IPS DF 6.9 (cell line): ENCODE measurements at regions not wholly inside any gene's neighbourhood (a gene's known extent, or its start where the extent isn't known, plus 50 kb on each side); places are given as distances from the start of the nearest gene placed in this dataset.

ENCODE experiments used
- DNase-seq: peaks from one replicate; pipeline ENCODE4 v3.0.0-alpha.2; 2013; ENCODE audit warnings: low read depth, low spot score
- H3K27ac ChIP-seq: one replicate; pipeline ENCODE4 v1.5.1; 2013; ENCODE audit warnings: low read length, control low read depth
- H3K27me3 ChIP-seq: 2 replicates; pipeline ENCODE4 v1.6.1; 2013; ENCODE audit warnings: mild to moderate bottlenecking, low read length; ENCODE audit not compliant: control insufficient read depth, insufficient read depth
- H3K36me3 ChIP-seq: 2 replicates; pipeline ENCODE4 v1.6.1; 2013; ENCODE audit warnings: low read length; ENCODE audit not compliant: control insufficient read depth, insufficient read depth
- H3K4me1 ChIP-seq: 2 replicates; pipeline ENCODE4 v1.6.1; 2013; ENCODE audit warnings: low read length; ENCODE audit not compliant: control insufficient read depth, insufficient read depth
- H3K4me3 ChIP-seq: 2 replicates; pipeline ENCODE4 v1.5.1; 2013; ENCODE audit warnings: mild to moderate bottlenecking, low read length
- H3K9me3 ChIP-seq: 2 replicates; pipeline ENCODE4 v1.6.1; 2013; ENCODE audit warnings: low read length, inconsistent platforms; ENCODE audit not compliant: control insufficient read depth, insufficient read depth
- WGBS: extraction: QIAGEN DNeasy Blood & Tissue Kit; methylation state at CpG from one replicate; pipeline ENCODE4 v1.1.7; 2013; ENCODE audit warnings: mixed read lengths, missing lambda C conversion rate; ENCODE audit not compliant: insufficient read length, insufficient coverage; 5-methylcytosine and 5-hydroxymethylcytosine counted together

- no peaks in the 10 kb centered on the region for H3K27me3 ChIP-seq
- H3K4me1 ChIP-seq = no peaks in the 10 kb centered on the region
- DNase-seq = no peak
- H3K4me3 ChIP-seq = no peak overlapping the region
- no peaks in the 10 kb centered on the region for H3K9me3 ChIP-seq
- no peak overlapping the region for H3K27ac ChIP-seq
- WGBS = no CpG with 5 or more reads among the region's 4 CpGs
- no peaks in the 10 kb centered on the region for H3K36me3 ChIP-seq
Measured at GRCh38 chr1:238469146-238469631, 578.5 kb upstream of the ZP4 start.

DNA sequence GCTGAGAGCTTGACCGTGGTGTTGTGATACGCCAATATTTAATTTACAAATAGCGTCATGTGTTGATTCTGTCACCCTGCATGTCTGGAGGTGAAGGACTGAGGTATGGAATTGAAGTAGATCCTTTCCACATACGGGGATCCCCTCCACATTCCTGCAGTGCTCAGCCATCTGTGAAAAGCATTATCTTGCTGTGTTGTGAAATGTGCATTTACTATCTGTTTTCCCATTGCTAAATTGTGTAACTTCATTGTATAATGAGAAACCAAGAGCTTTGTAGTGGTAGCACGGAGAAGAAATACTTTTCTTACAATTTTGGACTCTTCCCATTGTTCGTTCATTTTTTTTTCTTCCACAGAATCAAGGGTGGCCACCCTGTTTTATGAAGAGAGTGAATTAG lies 577.3 kb upstream of the ZP4 start:
- DNase-seq = no peak
- no CpG with 5 or more reads among the region's 6 CpGs for WGBS
- Histone ChIP-seq H3K36me3 (no peaks in the 10 kb centered on the region), H3K4me3 (no peak overlapping the region), H3K27me3 (no peaks in the 10 kb centered on the region), H3K9me3 (no peaks in the 10 kb centered on the region), H3K4me1 (no peaks in the 10 kb centered on the region), H3K27ac (no peak overlapping the region)

DNA sequence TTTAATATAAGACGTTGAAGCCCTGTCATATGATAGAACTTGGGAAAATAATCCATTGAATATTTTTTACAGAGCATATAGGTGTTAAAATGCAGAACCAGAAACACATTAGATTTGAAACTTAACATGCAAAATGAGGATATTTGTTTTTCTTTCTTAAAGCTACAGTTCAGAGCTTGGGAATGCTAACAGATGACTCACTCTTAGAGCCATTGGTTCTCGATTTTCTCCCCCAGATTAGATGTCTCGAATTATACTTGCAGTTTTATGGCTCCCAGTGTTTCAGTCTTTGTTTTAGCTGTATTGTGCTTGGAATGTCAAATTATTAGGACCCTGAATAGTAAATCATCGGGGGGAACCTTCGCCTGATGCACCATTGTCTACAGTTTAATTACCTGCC lies 575.7 kb upstream of the ZP4 start:
- Histone ChIP-seq H3K4me3 (no peak overlapping the region), H3K36me3 (no peaks in the 10 kb centered on the region), H3K27me3 (no peaks in the 10 kb centered on the region), H3K4me1 (no peaks in the 10 kb centered on the region), H3K9me3 (no peaks in the 10 kb centered on the region), H3K27ac (no peak overlapping the region)
- WGBS = no CpG with 5 or more reads among the region's 5 CpGs
- no peak for DNase-seq

- no peaks in the 10 kb centered on the region for H3K4me1 ChIP-seq
- H3K27ac ChIP-seq = no peak overlapping the region
- no peak overlapping the region for H3K4me3 ChIP-seq
- H3K9me3 ChIP-seq = no peaks in the 10 kb centered on the region
- no CpG with 5 or more reads among the region's 3 CpGs for WGBS
- H3K27me3 ChIP-seq = no peaks in the 10 kb centered on the region
- H3K36me3 ChIP-seq = no peaks in the 10 kb centered on the region
- no peak for DNase-seq
Measured at GRCh38 chr1:238465449-238465848, 574.7 kb upstream of the ZP4 start.

GRCh38 chr1:238458899-238459298 lies 568.2 kb upstream of the ZP4 start:
- DNase-seq = no peak
- WGBS = no CpG with 5 or more reads among the region's 5 CpGs

DNA sequence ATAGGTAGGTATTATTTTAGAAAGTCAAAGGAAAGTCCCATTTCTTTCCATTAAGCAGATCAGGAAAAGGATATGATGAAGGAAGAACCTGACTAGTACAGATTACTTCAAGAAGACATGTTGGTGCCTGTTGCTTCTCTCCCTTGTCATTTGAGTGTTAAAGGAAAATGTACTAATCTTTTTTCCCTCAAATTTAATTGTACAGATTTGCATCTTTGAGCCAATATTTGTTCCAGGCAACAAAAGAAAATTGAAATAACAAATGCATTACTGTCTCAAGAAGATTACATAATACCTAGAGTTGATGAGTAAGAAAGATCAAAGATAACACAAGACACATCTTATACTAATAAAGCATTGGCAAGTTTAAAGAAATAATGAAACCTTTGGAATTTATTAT lies 566.9 kb upstream of the ZP4 start:
- Histone ChIP-seq H3K27ac (no peak overlapping the region), H3K9me3 (no peaks in the 10 kb centered on the region), H3K36me3 (no peaks in the 10 kb centered on the region), H3K4me1 (no peaks in the 10 kb centered on the region; the same call in 1 of the 2 replicates), H3K4me3 (no peak overlapping the region), H3K27me3 (no peaks in the 10 kb centered on the region)
- no peak for DNase-seq

More at GRCh38 chr1:238458899-238459298, 568.2 kb upstream of the ZP4 start:
- H3K4me1 ChIP-seq = no peaks in the 10 kb centered on the region; the same call in 1 of the 2 replicates
- H3K4me3 ChIP-seq = no peak overlapping the region
- no peaks in the 10 kb centered on the region for H3K9me3 ChIP-seq
- no peak overlapping the region for H3K27ac ChIP-seq
- H3K36me3 ChIP-seq = no peaks in the 10 kb centered on the region
- H3K27me3 ChIP-seq = no peaks in the 10 kb centered on the region

GRCh38 chr1:238451781-238452310 lies 561.1 kb upstream of the ZP4 start:
- DNase-seq = no peak
- no peaks in the 10 kb centered on the region for H3K36me3 ChIP-seq
- no peak overlapping the region for H3K27ac ChIP-seq
- no peaks in the 10 kb centered on the region for H3K9me3 ChIP-seq
- 100% methylated on average over 1 of the region's 4 CpGs for WGBS
- H3K4me3 ChIP-seq = no peak overlapping the region
- no peaks in the 10 kb centered on the region for H3K27me3 ChIP-seq
- H3K4me1 ChIP-seq = no peaks in the 10 kb centered on the region

GRCh38 chr1:238450976-238451375 lies 560.3 kb upstream of the ZP4 start:
- DNase-seq = no peak
- no peaks in the 10 kb centered on the region for H3K27me3 ChIP-seq
- no peaks in the 10 kb centered on the region for H3K9me3 ChIP-seq
- no peaks in the 10 kb centered on the region for H3K4me1 ChIP-seq
- no peak overlapping the region for H3K27ac ChIP-seq
- no peak overlapping the region for H3K4me3 ChIP-seq
- no peaks in the 10 kb centered on the region for H3K36me3 ChIP-seq

DNA sequence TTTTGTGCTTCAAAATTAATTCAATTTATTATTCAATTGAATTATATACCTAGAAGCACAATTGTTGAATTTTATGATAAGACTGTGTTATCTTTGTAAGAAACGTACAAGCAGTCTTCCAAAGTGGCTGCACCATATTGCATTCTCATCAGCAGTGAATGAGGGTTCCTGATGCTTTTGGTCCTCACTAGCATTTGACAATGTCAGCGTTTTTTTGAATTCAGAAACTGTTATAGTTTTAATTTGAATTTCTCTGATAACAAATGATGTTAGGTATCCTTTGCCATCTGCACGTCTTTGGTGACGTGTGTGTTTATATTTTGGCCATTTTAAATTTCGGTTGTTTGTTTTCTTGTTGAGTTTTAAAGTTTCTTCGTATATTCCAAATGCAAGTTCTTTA lies 553.0 kb upstream of the ZP4 start:
- no CpG with 5 or more reads among the region's 6 CpGs for WGBS

GRCh38 chr1:238439511-238439910 lies 548.8 kb upstream of the ZP4 start:
- H3K4me1 ChIP-seq = no peaks in the 10 kb centered on the region
- no peak for DNase-seq
- H3K27ac ChIP-seq = no peak overlapping the region
- no peaks in the 10 kb centered on the region for H3K36me3 ChIP-seq
- no peaks in the 10 kb centered on the region for H3K9me3 ChIP-seq
- H3K4me3 ChIP-seq = no peak overlapping the region
- no peaks in the 10 kb centered on the region for H3K27me3 ChIP-seq

More for the DNA sequence above, 553.0 kb upstream of the ZP4 start:
- DNase-seq = no peak
- no peak overlapping the region for H3K27ac ChIP-seq
- H3K9me3 ChIP-seq = no peaks in the 10 kb centered on the region
- H3K4me1 ChIP-seq = no peaks in the 10 kb centered on the region
- H3K4me3 ChIP-seq = no peak overlapping the region
- no peaks in the 10 kb centered on the region for H3K36me3 ChIP-seq
- H3K27me3 ChIP-seq = no peaks in the 10 kb centered on the region

- no peak overlapping the region for H3K27ac ChIP-seq
- no peaks in the 10 kb centered on the region for H3K9me3 ChIP-seq
- no peaks in the 10 kb centered on the region for H3K36me3 ChIP-seq
- WGBS = 100% methylated on average over 1 of the region's 5 CpGs
- no peak overlapping the region for H3K4me3 ChIP-seq
- DNase-seq = no peak
- H3K27me3 ChIP-seq = no peaks in the 10 kb centered on the region
- no peaks in the 10 kb centered on the region for H3K4me1 ChIP-seq
Measured at GRCh38 chr1:238438311-238439270, 547.9 kb upstream of the ZP4 start.
